ENCODE measurements at regions not wholly inside any gene's neighbourhood (a gene's known extent, or its start where the extent isn't known, plus 50 kb on each side); places are given as distances from the start of the nearest gene placed in this dataset.

- no peak overlapping the region for H2AFZ ChIP-seq (ENCODE audit: low read depth, low read length, severe bottlenecking)
- no peak overlapping the region for H3K4me3 ChIP-seq (ENCODE audit: insufficient read depth, low read length, poor library complexity, severe bottlenecking)
- no peaks in the 10 kb centered on the region for H3K27me3 ChIP-seq (ENCODE audit: low read length)
- no peaks in the 10 kb centered on the region for H3K79me2 ChIP-seq (ENCODE audit: insufficient read depth, low read length)
- H3K9ac ChIP-seq (ENCODE audit: low read length) = no peak overlapping the region
- no peaks in the 10 kb centered on the region for H3F3A ChIP-seq (ENCODE audit: insufficient read depth)
- H3K9me3 ChIP-seq (ENCODE audit: insufficient read depth, low read length) = no peaks in the 10 kb centered on the region
- TF ChIP-seq EZH2phosphoT487 (conservative IDR thresholded peaks at IDR 0.05; ENCODE audit: low read length) = no peak
- no peak for TF ChIP-seq CTCF (IDR thresholded peaks at IDR 0.05; ENCODE audit: insufficient read depth, low read length, poor library complexity, severe bottlenecking)
- H3K36me3 ChIP-seq (ENCODE audit: low read length) = no peaks in the 10 kb centered on the region
- H3K4me2 ChIP-seq (ENCODE audit: low read depth, low read length, poor library complexity, severe bottlenecking) = no peak overlapping the region
- H3K9me2 ChIP-seq (replicated peaks; ENCODE audit: insufficient read depth, low read length) = no peaks in the 10 kb centered on the region
- no peak overlapping the region for H3K27ac ChIP-seq (ENCODE audit: low read depth, low read length)
- no peaks in the 10 kb centered on the region for H4K20me1 ChIP-seq (ENCODE audit: low read depth, low read length)
These were observed 421.4 kb upstream of the ID4 start for GRCh38 chr6:19415605-19416326.

GRCh38 chr6:19416811-19417210 is 420.4 kb upstream of the ID4 start:
- Histone ChIP-seq H2AFZ (ENCODE audit: low read depth, low read length, severe bottlenecking) (no peak overlapping the region), H3K9me3 (ENCODE audit: insufficient read depth, low read length) (no peaks in the 10 kb centered on the region), H3K9me2 (replicated peaks; ENCODE audit: insufficient read depth, low read length) (no peaks in the 10 kb centered on the region), H3K4me2 (ENCODE audit: low read depth, low read length, poor library complexity, severe bottlenecking) (no peak overlapping the region), H3K36me3 (ENCODE audit: low read length) (no peaks in the 10 kb centered on the region), H3K9ac (ENCODE audit: low read length) (no peak overlapping the region), H4K20me1 (ENCODE audit: low read depth, low read length) (no peaks in the 10 kb centered on the region), H3K79me2 (ENCODE audit: insufficient read depth, low read length) (no peaks in the 10 kb centered on the region), H3K27me3 (ENCODE audit: low read length) (no peaks in the 10 kb centered on the region), H3K4me3 (ENCODE audit: insufficient read depth, low read length, poor library complexity, severe bottlenecking) (no peak overlapping the region), H3F3A (ENCODE audit: insufficient read depth) (no peaks in the 10 kb centered on the region), H3K27ac (ENCODE audit: low read depth, low read length) (no peak overlapping the region)
- TF ChIP-seq CTCF (IDR thresholded peaks at IDR 0.05; ENCODE audit: insufficient read depth, low read length, poor library complexity, severe bottlenecking) = no peak
- no peak for TF ChIP-seq EZH2phosphoT487 (conservative IDR thresholded peaks at IDR 0.05; ENCODE audit: low read length)

GRCh38 chr6:19417713-19418112 is 419.5 kb upstream of the ID4 start:
- H3K9me2 ChIP-seq (replicated peaks; ENCODE audit: insufficient read depth, low read length) = no peaks in the 10 kb centered on the region
- H3K9me3 ChIP-seq (ENCODE audit: insufficient read depth, low read length) = no peaks in the 10 kb centered on the region
- H3K4me3 ChIP-seq (ENCODE audit: insufficient read depth, low read length, poor library complexity, severe bottlenecking) = no peak overlapping the region
- no peaks in the 10 kb centered on the region for H3K36me3 ChIP-seq (ENCODE audit: low read length)
- H3K9ac ChIP-seq (ENCODE audit: low read length) = no peak overlapping the region
- no peaks in the 10 kb centered on the region for H4K20me1 ChIP-seq (ENCODE audit: low read depth, low read length)
- TF ChIP-seq EZH2phosphoT487 (conservative IDR thresholded peaks at IDR 0.05; ENCODE audit: low read length) = no peak
- no peak for TF ChIP-seq CTCF (IDR thresholded peaks at IDR 0.05; ENCODE audit: insufficient read depth, low read length, poor library complexity, severe bottlenecking)
- no peak overlapping the region for H2AFZ ChIP-seq (ENCODE audit: low read depth, low read length, severe bottlenecking)
- H3F3A ChIP-seq (ENCODE audit: insufficient read depth) = no peaks in the 10 kb centered on the region
- H3K27me3 ChIP-seq (ENCODE audit: low read length) = no peaks in the 10 kb centered on the region
- H3K27ac ChIP-seq (ENCODE audit: low read depth, low read length) = no peak overlapping the region
- no peak overlapping the region for H3K4me2 ChIP-seq (ENCODE audit: low read depth, low read length, poor library complexity, severe bottlenecking)
- no peaks in the 10 kb centered on the region for H3K79me2 ChIP-seq (ENCODE audit: insufficient read depth, low read length)
